ENCODE measurements at regions not wholly inside any gene's neighbourhood (a gene's known extent, or its start where the extent isn't known, plus 50 kb on each side); places are given as distances from the start of the nearest gene placed in this dataset.

- Histone ChIP-seq H3K27ac (ENCODE audit: low read depth, low read length) (no peak overlapping the region), H3K36me3 (ENCODE audit: control insufficient read depth in 1 of 2, insufficient read depth in 2 of 2, low read length in 2 of 2) (no peaks in the 10 kb centered on the region), H3K27me3 (ENCODE audit: insufficient read depth, low read length) (no peaks in the 10 kb centered on the region), H4K91ac (ENCODE audit: low read depth, low read length) (no peak overlapping the region), H3K4ac (ENCODE audit: low read depth, low read length) (no peak overlapping the region), H3K4me2 (ENCODE audit: low read length) (no peak overlapping the region), H2BK12ac (ENCODE audit: low read length) (no peak overlapping the region), H3K23ac (ENCODE audit: low read length) (no peak overlapping the region), H4K12ac (ENCODE audit: low read depth, low read length) (no peak overlapping the region), H2BK120ac (ENCODE audit: insufficient read depth, low read length, poor library complexity) (no peak overlapping the region), H2AFZ (ENCODE audit: insufficient read depth, low read length, poor library complexity) (no peak overlapping the region), H3K79me2 (ENCODE audit: control insufficient read depth, insufficient read depth, low read length, poor library complexity) (no peaks in the 10 kb centered on the region), H3K4me1 (ENCODE audit: control insufficient read depth in 1 of 2, insufficient read depth in 2 of 2, low read length in 2 of 2) (no peaks in the 10 kb centered on the region), H2BK5ac (ENCODE audit: low read depth, low read length, poor library complexity) (no peak overlapping the region), H3K14ac (ENCODE audit: low read length) (no peak overlapping the region), H2AK5ac (ENCODE audit: low read length) (no peak overlapping the region), H4K8ac (ENCODE audit: low read depth, low read length) (no peak overlapping the region), H3K4me3 (ENCODE audit: low read depth, low read length) (no peak overlapping the region), H3K9ac (ENCODE audit: low read length) (no peak overlapping the region), H3K9me3 (ENCODE audit: insufficient read depth, low read depth, low read length) (no peaks in the 10 kb centered on the region), H3K79me1 (ENCODE audit: low read length) (no peaks in the 10 kb centered on the region), H3K18ac (ENCODE audit: low read length) (no peak overlapping the region)
- WGBS (ENCODE audit: extremely low coverage, insufficient coverage, insufficient read length) = no CpG with 5 or more reads among the region's 4 CpGs
- no peak for DNase-seq
Observed at GRCh38 chr18:64693766-64694165, 544.9 kb upstream of the LINC00305 start.

- H3K18ac ChIP-seq (ENCODE audit: low read length) = no peak overlapping the region
- no peak overlapping the region for H3K9ac ChIP-seq (ENCODE audit: low read length)
- H2AFZ ChIP-seq (ENCODE audit: insufficient read depth, low read length, poor library complexity) = no peak overlapping the region
- H3K4me2 ChIP-seq (ENCODE audit: low read length) = no peak overlapping the region
- H2AK5ac ChIP-seq (ENCODE audit: low read length) = no peak overlapping the region
- no peaks in the 10 kb centered on the region for H3K9me3 ChIP-seq (ENCODE audit: insufficient read depth, low read depth, low read length)
- WGBS (ENCODE audit: extremely low coverage, insufficient coverage, insufficient read length) = no CpG with 5 or more reads among the region's 2 CpGs
- H4K12ac ChIP-seq (ENCODE audit: low read depth, low read length) = no peak overlapping the region
- H3K4me1 ChIP-seq (ENCODE audit: control insufficient read depth in 1 of 2, insufficient read depth in 2 of 2, low read length in 2 of 2) = no peaks in the 10 kb centered on the region
- no peaks in the 10 kb centered on the region for H3K79me2 ChIP-seq (ENCODE audit: control insufficient read depth, insufficient read depth, low read length, poor library complexity)
- no peaks in the 10 kb centered on the region for H3K79me1 ChIP-seq (ENCODE audit: low read length)
- no peaks in the 10 kb centered on the region for H3K36me3 ChIP-seq (ENCODE audit: control insufficient read depth in 1 of 2, insufficient read depth in 2 of 2, low read length in 2 of 2)
- no peak overlapping the region for H4K91ac ChIP-seq (ENCODE audit: low read depth, low read length)
- H3K14ac ChIP-seq (ENCODE audit: low read length) = no peak overlapping the region
- H3K23ac ChIP-seq (ENCODE audit: low read length) = no peak overlapping the region
- no peak overlapping the region for H2BK120ac ChIP-seq (ENCODE audit: insufficient read depth, low read length, poor library complexity)
- H3K27ac ChIP-seq (ENCODE audit: low read depth, low read length) = no peak overlapping the region
- no peak overlapping the region for H3K4ac ChIP-seq (ENCODE audit: low read depth, low read length)
- no peak overlapping the region for H3K4me3 ChIP-seq (ENCODE audit: low read depth, low read length)
- H4K8ac ChIP-seq (ENCODE audit: low read depth, low read length) = no peak overlapping the region
- H3K27me3 ChIP-seq (ENCODE audit: insufficient read depth, low read length) = no peaks in the 10 kb centered on the region
- DNase-seq = no peak
- H2BK12ac ChIP-seq (ENCODE audit: low read length) = no peak overlapping the region
- no peak overlapping the region for H2BK5ac ChIP-seq (ENCODE audit: low read depth, low read length, poor library complexity)
Observed at GRCh38 chr18:64692826-64693225, 543.9 kb upstream of the LINC00305 start.

- Histone ChIP-seq H3K79me1 (ENCODE audit: low read length) (no peaks in the 10 kb centered on the region), H2AFZ (ENCODE audit: insufficient read depth, low read length, poor library complexity) (no peak overlapping the region), H2AK5ac (ENCODE audit: low read length) (no peak overlapping the region), H4K91ac (ENCODE audit: low read depth, low read length) (no peak overlapping the region), H2BK5ac (ENCODE audit: low read depth, low read length, poor library complexity) (no peak overlapping the region), H3K14ac (ENCODE audit: low read length) (no peak overlapping the region), H2BK12ac (ENCODE audit: low read length) (no peak overlapping the region), H4K12ac (ENCODE audit: low read depth, low read length) (no peak overlapping the region), H3K27me3 (ENCODE audit: insufficient read depth, low read length) (no peaks in the 10 kb centered on the region), H3K4me3 (ENCODE audit: low read depth, low read length) (no peak overlapping the region), H2BK120ac (ENCODE audit: insufficient read depth, low read length, poor library complexity) (no peak overlapping the region), H3K4me2 (ENCODE audit: low read length) (no peak overlapping the region), H4K8ac (ENCODE audit: low read depth, low read length) (no peak overlapping the region), H3K23ac (ENCODE audit: low read length) (no peak overlapping the region), H3K4me1 (ENCODE audit: control insufficient read depth in 1 of 2, insufficient read depth in 2 of 2, low read length in 2 of 2) (no peaks in the 10 kb centered on the region), H3K4ac (ENCODE audit: low read depth, low read length) (no peak overlapping the region), H3K18ac (ENCODE audit: low read length) (no peak overlapping the region), H3K79me2 (ENCODE audit: control insufficient read depth, insufficient read depth, low read length, poor library complexity) (no peaks in the 10 kb centered on the region), H3K9ac (ENCODE audit: low read length) (no peak overlapping the region), H3K9me3 (ENCODE audit: insufficient read depth, low read depth, low read length) (no peaks in the 10 kb centered on the region), H3K27ac (ENCODE audit: low read depth, low read length) (no peak overlapping the region), H3K36me3 (ENCODE audit: control insufficient read depth in 1 of 2, insufficient read depth in 2 of 2, low read length in 2 of 2) (no peaks in the 10 kb centered on the region)
- DNase-seq = no peak
- WGBS (ENCODE audit: extremely low coverage, insufficient coverage, insufficient read length) = no CpG with 5 or more reads among the region's 2 CpGs
Observed at GRCh38 chr18:64679121-64679520, 530.2 kb upstream of the LINC00305 start.

- Histone ChIP-seq H3K4me1 (ENCODE audit: control insufficient read depth in 1 of 2, insufficient read depth in 2 of 2, low read length in 2 of 2) (no peaks in the 10 kb centered on the region), H2AK5ac (ENCODE audit: low read length) (no peak overlapping the region), H4K91ac (ENCODE audit: low read depth, low read length) (no peak overlapping the region), H3K9ac (ENCODE audit: low read length) (no peak overlapping the region), H3K27ac (ENCODE audit: low read depth, low read length) (no peak overlapping the region), H4K12ac (ENCODE audit: low read depth, low read length) (no peak overlapping the region), H2BK12ac (ENCODE audit: low read length) (no peak overlapping the region), H3K18ac (ENCODE audit: low read length) (no peak overlapping the region), H3K79me1 (ENCODE audit: low read length) (no peaks in the 10 kb centered on the region), H3K4me2 (ENCODE audit: low read length) (no peak overlapping the region), H3K4me3 (ENCODE audit: low read depth, low read length) (no peak overlapping the region), H3K14ac (ENCODE audit: low read length) (no peak overlapping the region), H3K23ac (ENCODE audit: low read length) (no peak overlapping the region), H4K8ac (ENCODE audit: low read depth, low read length) (no peak overlapping the region), H3K4ac (ENCODE audit: low read depth, low read length) (no peak overlapping the region), H2AFZ (ENCODE audit: insufficient read depth, low read length, poor library complexity) (no peak overlapping the region), H3K27me3 (ENCODE audit: insufficient read depth, low read length) (no peaks in the 10 kb centered on the region), H2BK120ac (ENCODE audit: insufficient read depth, low read length, poor library complexity) (no peak overlapping the region), H3K9me3 (ENCODE audit: insufficient read depth, low read depth, low read length) (no peaks in the 10 kb centered on the region), H2BK5ac (ENCODE audit: low read depth, low read length, poor library complexity) (no peak overlapping the region), H3K79me2 (ENCODE audit: control insufficient read depth, insufficient read depth, low read length, poor library complexity) (no peaks in the 10 kb centered on the region), H3K36me3 (ENCODE audit: control insufficient read depth in 1 of 2, insufficient read depth in 2 of 2, low read length in 2 of 2) (no peaks in the 10 kb centered on the region)
- WGBS (ENCODE audit: extremely low coverage, insufficient coverage, insufficient read length) = no CpG with 5 or more reads among the region's 2 CpGs
- DNase-seq = no peak
Observed at GRCh38 chr18:64678048-64678447, 529.2 kb upstream of the LINC00305 start.

Data from trophoblast cell (in vitro differentiated cells and primary cell).